GM19397 (cell line): ENCODE measurements at regions not wholly inside any gene's neighbourhood (a gene's known extent, or its start where the extent isn't known, plus 50 kb on each side); places are given as distances from the start of the nearest gene placed in this dataset.

Experiments
- ATAC-seq: cut with Tn5 transposase; IDR thresholded peaks from one replicate; pipeline ENCODE4 v1.9.1; 2021; ENCODE audit warnings: mild to moderate bottlenecking, moderate library complexity; ENCODE audit not compliant: unreplicated experiment

- ATAC-seq: no peak
Measured at GRCh38 chr2:177314722-177315264, 50.3 kb upstream of the NFE2L2 start.

- ATAC-seq: no peak
Measured at GRCh38 chr2:177315364-177315763, 50.8 kb upstream of the NFE2L2 start.

GRCh38 chr2:177316756-177317155 is 52.2 kb upstream of the NFE2L2 start:
- no peak for ATAC-seq

DNA sequence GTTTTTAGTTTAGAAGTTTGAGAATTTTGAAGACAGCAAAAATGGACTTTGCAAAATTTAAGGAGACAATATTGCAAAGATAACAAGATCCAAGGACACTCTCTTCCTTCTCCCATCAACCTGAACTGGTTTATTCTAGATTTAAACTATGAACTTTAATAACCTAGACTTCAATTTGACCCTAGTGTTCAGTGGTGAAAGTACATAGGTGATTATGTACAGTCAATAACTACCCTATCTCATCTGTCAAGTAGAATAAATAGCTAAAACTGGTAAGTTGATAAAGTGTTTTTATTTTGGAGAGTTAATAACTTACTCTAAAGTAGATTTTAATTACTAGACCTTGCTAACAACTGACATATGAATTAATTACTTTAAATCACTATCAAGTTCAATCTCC is 52.9 kb upstream of the NFE2L2 start:
- no peak for ATAC-seq

GRCh38 chr2:177317857-177318256 is 53.3 kb upstream of the NFE2L2 start:
- no peak for ATAC-seq

- ATAC-seq: no peak
Measured at GRCh38 chr2:177318613-177319012, 54.1 kb upstream of the NFE2L2 start.

DNA sequence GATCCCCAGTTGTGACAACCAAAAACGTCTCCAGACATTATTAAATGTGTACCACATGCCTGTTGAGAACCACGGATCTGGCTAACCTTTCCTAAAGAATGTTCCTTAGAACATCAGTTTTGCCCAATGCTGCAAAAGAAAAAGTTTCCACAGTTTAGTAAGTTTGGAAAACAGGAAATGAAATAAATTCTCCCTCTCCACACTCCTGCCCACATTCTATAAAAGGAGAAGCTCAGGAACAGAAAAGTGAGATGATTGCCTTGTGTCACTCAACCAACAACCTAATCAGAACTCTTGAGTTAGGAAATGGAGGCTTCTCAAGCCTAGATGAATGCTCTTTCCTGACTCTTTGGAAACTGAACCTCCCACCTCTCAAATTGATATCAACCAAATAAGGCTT is 56.1 kb upstream of the NFE2L2 start:
- ATAC-seq: no peak

DNA sequence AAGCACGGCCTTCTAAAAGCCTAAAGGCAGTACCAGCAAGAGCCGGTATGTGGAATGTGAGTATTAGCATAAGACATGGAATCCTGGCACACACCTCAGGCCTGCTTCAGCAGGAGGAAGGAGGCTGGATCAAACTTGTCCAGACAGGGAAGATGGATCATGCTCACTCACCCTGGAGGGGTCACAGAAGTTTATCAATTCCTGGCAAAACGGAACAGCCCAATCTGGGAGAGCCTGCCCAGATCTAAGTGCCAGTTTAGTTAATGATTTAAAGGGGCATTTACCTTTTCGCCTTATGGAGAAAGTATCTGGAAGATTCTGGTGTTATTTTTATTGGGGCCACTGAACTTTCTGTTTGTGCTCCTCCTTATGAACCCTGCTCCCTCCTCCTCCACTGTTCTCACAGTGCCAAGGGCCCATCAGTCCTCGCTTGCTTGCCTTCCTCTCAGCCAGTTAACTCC is 58.3 kb upstream of the NFE2L2 start:
- ATAC-seq: no peak

DNA sequence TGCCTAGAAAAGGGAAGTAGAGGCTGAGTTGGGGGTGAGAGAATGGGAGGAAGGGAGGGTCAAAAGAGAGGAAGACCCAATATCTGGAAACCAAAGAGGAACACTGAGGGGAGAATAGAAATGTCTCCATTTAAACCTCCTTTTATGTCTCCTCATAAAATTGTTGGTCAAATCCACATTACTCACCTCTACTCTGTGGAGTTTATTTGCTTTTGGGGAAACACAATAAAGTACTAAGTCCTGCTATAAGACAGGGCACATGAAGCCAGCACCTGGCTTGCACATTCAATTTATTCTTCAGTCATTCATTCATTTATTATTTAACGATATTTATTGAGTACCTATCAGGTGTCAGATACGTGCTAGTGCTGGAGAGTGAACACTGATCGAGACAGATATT is 60.3 kb upstream of the NFE2L2 start:
- ATAC-seq: no peak

DNA sequence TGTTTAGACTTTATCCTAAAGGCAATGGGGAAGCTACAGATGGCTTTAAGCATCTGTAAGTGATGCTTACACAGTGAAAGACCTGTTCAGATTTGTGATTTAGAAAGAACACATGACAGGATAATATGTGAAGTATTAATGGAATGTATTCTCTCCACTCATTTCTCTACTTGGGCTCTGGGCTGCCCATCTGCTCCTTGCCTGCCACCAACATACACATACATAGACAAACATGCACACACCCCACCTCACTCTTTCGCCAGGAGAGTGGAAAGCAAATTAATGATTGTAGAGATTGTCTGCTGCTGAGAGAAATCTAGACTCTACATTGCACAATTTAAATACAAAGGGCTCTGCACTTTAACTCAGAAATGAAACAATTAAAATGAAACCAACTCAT is 61.0 kb upstream of the NFE2L2 start:
- ATAC-seq: peak; percentile 74

- ATAC-seq: peak; percentile 16
Measured at GRCh38 chr2:177326005-177326404, 61.5 kb upstream of the NFE2L2 start.

- ATAC-seq: no peak
Measured at GRCh38 chr2:177326591-177326990, 62.1 kb upstream of the NFE2L2 start.

GRCh38 chr2:177327009-177327408 is 62.5 kb upstream of the NFE2L2 start:
- no peak for ATAC-seq

GRCh38 chr2:177328056-177328455 is 63.5 kb upstream of the NFE2L2 start:
- no peak for ATAC-seq

DNA sequence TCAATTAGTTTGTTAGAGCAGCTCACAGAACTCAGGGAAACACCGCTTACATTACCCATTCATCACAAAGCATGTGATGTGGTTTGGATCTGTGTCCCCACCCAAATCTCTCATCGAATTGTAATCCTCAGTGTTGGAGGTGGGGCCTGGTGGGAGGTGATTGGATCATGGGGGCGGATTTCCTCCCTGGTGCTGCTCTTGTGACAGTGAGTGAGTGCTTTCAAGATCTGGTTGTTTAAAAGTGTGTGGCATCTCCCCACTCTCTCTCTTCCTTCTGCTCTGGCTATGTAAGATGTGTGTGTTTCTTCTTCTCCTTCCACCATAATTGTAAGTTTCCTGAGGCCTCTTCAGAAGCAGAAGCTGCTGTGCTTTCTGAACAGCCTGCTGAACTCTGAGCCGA is 63.5 kb upstream of the AGPS start:
- ATAC-seq: no peak

GRCh38 chr2:177331466-177331997 is 61.0 kb upstream of the AGPS start:
- no peak for ATAC-seq

DNA sequence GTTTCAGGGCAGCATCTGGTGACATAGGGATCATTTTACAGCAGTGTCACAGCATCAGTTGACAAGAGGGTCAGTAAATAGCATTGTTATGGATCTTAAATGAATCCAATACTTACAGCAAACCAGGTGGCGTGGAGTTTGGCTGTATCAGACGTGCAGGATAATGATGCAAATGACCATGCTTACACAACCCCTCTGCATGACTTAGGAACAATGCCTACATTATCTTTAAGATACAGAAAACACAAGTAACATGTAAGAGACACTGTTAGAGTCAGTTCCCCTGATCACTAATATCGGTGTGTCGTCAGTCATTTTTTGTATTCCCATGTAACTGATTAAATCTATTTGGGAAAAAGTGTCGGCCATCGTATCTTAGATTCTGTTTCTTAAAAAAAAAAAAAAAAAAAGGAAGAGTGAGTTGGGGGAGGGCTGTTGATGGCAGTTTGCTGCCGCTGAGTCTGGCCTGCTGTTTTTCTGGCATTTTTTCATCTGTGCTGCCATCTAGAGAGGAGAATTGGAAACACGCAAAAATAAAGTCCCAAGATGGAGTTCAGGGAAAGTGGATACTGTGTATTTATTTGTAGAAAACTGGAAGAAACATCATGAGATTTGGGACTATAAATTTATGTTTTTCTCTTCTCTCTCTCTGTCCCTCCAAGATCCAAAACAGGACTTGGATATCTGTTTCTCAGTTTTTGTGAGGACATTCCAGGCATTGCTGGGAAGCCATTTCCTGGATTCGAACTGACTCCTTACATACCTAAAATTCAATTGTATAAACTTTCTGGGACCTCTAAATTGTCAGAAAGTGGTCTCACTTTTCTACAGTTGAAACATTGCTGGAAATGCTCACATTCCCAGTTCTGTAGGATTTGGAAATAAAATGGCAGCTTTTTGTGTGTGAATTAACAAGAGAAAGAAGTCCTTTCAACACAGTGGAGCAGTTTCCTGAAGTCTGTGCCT is 60.3 kb upstream of the AGPS start:
- ATAC-seq: peak; percentile 65

- ATAC-seq: no peak
Measured at GRCh38 chr2:177332992-177333388, 59.6 kb upstream of the AGPS start.

DNA sequence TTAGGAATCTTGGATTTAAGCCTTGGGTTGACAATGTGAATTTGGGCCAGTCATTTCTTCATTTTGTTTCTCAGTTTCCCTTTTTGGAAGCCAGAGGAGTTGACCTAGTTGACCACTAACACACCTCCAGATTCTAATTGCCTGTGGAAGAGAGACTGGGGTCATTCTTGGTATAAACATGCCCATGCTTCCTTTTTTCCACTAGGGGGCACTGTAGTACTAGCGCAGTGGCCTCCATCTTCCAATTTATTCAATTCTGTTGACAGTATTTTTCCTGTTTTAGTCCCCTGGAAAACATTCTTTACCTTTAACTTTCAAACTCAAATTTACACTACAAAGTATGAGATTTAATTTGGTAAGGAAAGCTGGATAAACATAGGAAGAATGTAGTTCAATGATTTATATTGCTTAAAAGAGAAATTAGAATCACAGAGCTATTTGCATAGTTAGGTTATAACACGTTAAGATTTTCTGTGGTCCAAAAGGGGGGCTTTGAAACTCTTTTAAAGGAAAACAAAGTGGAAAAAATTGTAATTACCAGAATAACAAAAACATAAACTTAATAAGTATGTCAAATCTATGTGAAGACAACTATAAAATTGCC is 57.5 kb upstream of the AGPS start:
- ATAC-seq: no peak

- ATAC-seq: no peak
Measured at GRCh38 chr2:177335917-177336450, 56.6 kb upstream of the AGPS start.

GRCh38 chr2:177338177-177338721 is 54.3 kb upstream of the AGPS start:
- ATAC-seq: no peak
